ENCODE measurements at regions not wholly inside any gene's neighbourhood (a gene's known extent, or its start where the extent isn't known, plus 50 kb on each side); places are given as distances from the start of the nearest gene placed in this dataset.
"Not testable (repeated sequence)": the region's sequence is repeated elsewhere in the genome, so short reads cannot be mapped to it uniquely, and the experiment has no call there.

GRCh38 chr6:27771235-27771634 is 141.0 kb downstream of the OR2B2 start:
- DNase-seq, result no peak

- no peak for DNase-seq
Observed at GRCh38 chr6:27770724-27771123, 141.5 kb downstream of the OR2B2 start.

- no peak for DNase-seq
Observed at GRCh38 chr6:27768556-27768955, 143.6 kb downstream of the OR2B2 start.

- DNase-seq, result no peak
Observed at GRCh38 chr6:27767851-27768250, 144.3 kb downstream of the OR2B2 start.

GRCh38 chr6:27766405-27766804 is 145.8 kb downstream of the OR2B2 start:
- DNase-seq, result no peak

GRCh38 chr6:27765028-27765590 is 147.1 kb downstream of the OR2B2 start:
- no peak for DNase-seq

- no peak for DNase-seq
Observed at GRCh38 chr6:27761391-27761790, 150.8 kb downstream of the OR2B2 start.

GRCh38 chr6:27760464-27760863 is 151.7 kb downstream of the OR2B2 start:
- no peak for DNase-seq

- DNase-seq, result no peak
Observed at GRCh38 chr6:27759930-27760329, 152.3 kb downstream of the OR2B2 start.

GRCh38 chr6:27758491-27758890 is 153.7 kb downstream of the OR2B2 start:
- DNase-seq, result no peak

GRCh38 chr6:27757307-27757706 is 154.9 kb downstream of the OR2B2 start:
- no peak for DNase-seq

GRCh38 chr6:27755768-27756167 is 156.4 kb downstream of the OR2B2 start:
- no peak for DNase-seq

GRCh38 chr6:27754408-27754782 is 157.8 kb downstream of the OR2B2 start:
- no peak for DNase-seq

GRCh38 chr6:27753668-27754407 is 158.4 kb downstream of the OR2B2 start:
- peak; percentile 91 for DNase-seq

GRCh38 chr6:27752038-27752885 is 159.9 kb downstream of the OR2B2 start:
- DNase-seq, result peak; percentile 78

- DNase-seq, result no peak
Observed at GRCh38 chr6:27748661-27749060, 163.5 kb downstream of the OR2B2 start.

- no peak for DNase-seq
Observed at GRCh38 chr6:27747637-27748036, 164.6 kb downstream of the OR2B2 start.

- DNase-seq, result not testable (repeated sequence)
Observed at GRCh38 chr6:27746860-27747259, 165.3 kb downstream of the OR2B2 start.

GRCh38 chr6:27743787-27744186 is 168.4 kb downstream of the OR2B2 start:
- no peak for DNase-seq

GRCh38 chr6:27742833-27743573 is 169.2 kb downstream of the OR2B2 start:
- peak; percentile 15 for DNase-seq

GRCh38 chr6:27739902-27740301 is 172.3 kb downstream of the OR2B2 start:
- DNase-seq, result not testable (repeated sequence)

- DNase-seq, result no peak
Observed at GRCh38 chr6:27736686-27737085, 175.5 kb downstream of the OR2B2 start.

GRCh38 chr6:27728442-27728841 is 183.8 kb downstream of the OR2B2 start:
- no peak for DNase-seq

Measured in NCI-H146 (cell line).